Stimulated activated CD4-positive, alpha-beta T cell treated with anti-CD3 and anti-CD28 coated beads, Interleukin-1b, Interleukin-23, amount 100 ng/mL, for 48 hours (primary cell): ENCODE measurements at regions not wholly inside any gene's neighbourhood (a gene's known extent, or its start where the extent isn't known, plus 50 kb on each side); places are given as distances from the start of the nearest gene placed in this dataset.

Source experiments
- DNase-seq: peaks from one replicate; pipeline ENCODE4 v3.0.0-alpha.2; 2020

GRCh38 chr3:107062310-107062709, 314.9 kb upstream of the CCDC54 start:
- no peak for DNase-seq

- no peak for DNase-seq
Measured at GRCh38 chr3:107062787-107063186, 314.5 kb upstream of the CCDC54 start.

- no peak for DNase-seq
Measured at GRCh38 chr3:107063351-107063750, 313.9 kb upstream of the CCDC54 start.

GRCh38 chr3:107064405-107065060, 312.7 kb upstream of the CCDC54 start:
- peak; percentile 64 for DNase-seq

GRCh38 chr3:107065094-107065861, 312.0 kb upstream of the CCDC54 start:
- DNase-seq: no peak

GRCh38 chr3:107067421-107067820, 309.8 kb upstream of the CCDC54 start:
- DNase-seq: no peak

GRCh38 chr3:107068980-107069379, 308.3 kb upstream of the CCDC54 start:
- DNase-seq: no peak

GRCh38 chr3:107076946-107077345, 300.3 kb upstream of the CCDC54 start:
- DNase-seq: no peak

- no peak for DNase-seq
Measured at GRCh38 chr3:107077391-107077790, 299.8 kb upstream of the CCDC54 start.

GRCh38 chr3:107082527-107082926, 294.7 kb upstream of the CCDC54 start:
- no peak for DNase-seq

- no peak for DNase-seq
Measured at GRCh38 chr3:107085261-107085660, 292.0 kb upstream of the CCDC54 start.

GRCh38 chr3:107092121-107092520, 285.1 kb upstream of the CCDC54 start:
- no peak for DNase-seq

- DNase-seq: no peak
Measured at GRCh38 chr3:107098864-107099263, 278.4 kb upstream of the CCDC54 start.

- no peak for DNase-seq
Measured at GRCh38 chr3:107100137-107100536, 277.1 kb upstream of the CCDC54 start.

GRCh38 chr3:107100573-107100972, 276.7 kb upstream of the CCDC54 start:
- no peak for DNase-seq

- no peak for DNase-seq
Measured at GRCh38 chr3:107103786-107104185, 273.5 kb upstream of the CCDC54 start.

GRCh38 chr3:107106316-107106715, 270.9 kb upstream of the CCDC54 start:
- DNase-seq: no peak

- no peak for DNase-seq
Measured at GRCh38 chr3:107106907-107107306, 270.3 kb upstream of the CCDC54 start.

GRCh38 chr3:107110596-107111305, 266.5 kb upstream of the CCDC54 start:
- no peak for DNase-seq

- no peak for DNase-seq
Measured at GRCh38 chr3:107111872-107112271, 265.4 kb upstream of the CCDC54 start.

- DNase-seq: no peak
Measured at GRCh38 chr3:107112356-107112755, 264.9 kb upstream of the CCDC54 start.

GRCh38 chr3:107116251-107116650, 261.0 kb upstream of the CCDC54 start:
- DNase-seq: no peak

- no peak for DNase-seq
Measured at GRCh38 chr3:107117156-107117555, 260.1 kb upstream of the CCDC54 start.
